ENCODE measurements at regions not wholly inside any gene's neighbourhood (a gene's known extent, or its start where the extent isn't known, plus 50 kb on each side); places are given as distances from the start of the nearest gene placed in this dataset.

- TF ChIP-seq CHD7 (IDR thresholded peaks at IDR 0.05; ENCODE audit: insufficient replicate concordance, low read length) (no peak), E2F6 (IDR thresholded peaks at IDR 0.05) (no peak), BCL11A (IDR thresholded peaks at IDR 0.05; ENCODE audit: low read depth in 2 of 2, low read length in 2 of 2) (no peak), CBX8 (IDR thresholded peaks at IDR 0.05; ENCODE audit: borderline replicate concordance, low read depth, low read length) (no peak), ASH2L (IDR thresholded peaks at IDR 0.05; ENCODE audit: low read length) (no peak), CBX5 (IDR thresholded peaks at IDR 0.05; ENCODE audit: low read depth, low read length) (no peak), EZH2 (IDR thresholded peaks at IDR 0.05; ENCODE audit: low read depth, low read length, severe bottlenecking) (no peak)
Observed at GRCh38 chr3:117054556-117054955, 345.0 kb downstream of the TUSC7 start (continued).
